SK-N-MC (cell line): ENCODE measurements at regions not wholly inside any gene's neighbourhood (a gene's known extent, or its start where the extent isn't known, plus 50 kb on each side); places are given as distances from the start of the nearest gene placed in this dataset.

Experiments used
- EZH2 ChIP-seq: fragments of 200-600 bp; sonication (generic); IDR thresholded peaks from one replicate; pipeline ENCODE4 v1.6.1; 2017; ENCODE audit warnings: antibody characterized with exemption
- FOXP2 ChIP-seq: optimal IDR thresholded peaks from 2 replicates; pipeline ENCODE3; 2011; ENCODE audit warnings: mild to moderate bottlenecking, moderate library complexity; ENCODE audit not compliant: insufficient read depth; ENCODE audit errors: extremely low read length, control extremely low read depth
- POLR2AphosphoS5 ChIP-seq: IDR thresholded peaks from 2 replicates; pipeline ENCODE4 v1.6.1; 2012; ENCODE audit warnings: mild to moderate bottlenecking, low read depth, low read length, borderline replicate concordance

DNA sequence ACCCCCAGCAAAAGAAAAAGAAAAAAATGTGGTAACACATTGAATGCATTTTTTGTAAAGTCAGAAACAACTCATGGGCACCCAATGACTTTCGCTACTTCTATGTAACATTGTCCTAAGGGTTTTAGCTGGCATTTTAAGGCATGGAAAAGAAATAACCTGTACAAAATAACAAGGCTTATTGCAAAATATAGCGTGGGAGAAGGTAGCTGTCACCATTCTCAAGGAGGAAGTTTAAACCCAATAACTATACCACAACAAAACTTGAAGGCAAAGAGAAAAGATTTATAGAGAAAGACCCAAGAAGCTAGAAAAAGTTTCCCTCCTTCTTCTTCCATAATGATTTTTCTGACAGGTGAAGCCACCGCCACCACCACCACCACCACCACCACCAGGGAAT lies 55.7 kb upstream of the ACP3 start:
- TF ChIP-seq EZH2 (no peak), POLR2AphosphoS5 (no peak), FOXP2 (no peak)
